ENCODE measurements at regions not wholly inside any gene's neighbourhood (a gene's known extent, or its start where the extent isn't known, plus 50 kb on each side); places are given as distances from the start of the nearest gene placed in this dataset.
"Not testable (repeated sequence)": the region's sequence is repeated elsewhere in the genome, so short reads cannot be mapped to it uniquely, and the experiment has no call there.

DNA sequence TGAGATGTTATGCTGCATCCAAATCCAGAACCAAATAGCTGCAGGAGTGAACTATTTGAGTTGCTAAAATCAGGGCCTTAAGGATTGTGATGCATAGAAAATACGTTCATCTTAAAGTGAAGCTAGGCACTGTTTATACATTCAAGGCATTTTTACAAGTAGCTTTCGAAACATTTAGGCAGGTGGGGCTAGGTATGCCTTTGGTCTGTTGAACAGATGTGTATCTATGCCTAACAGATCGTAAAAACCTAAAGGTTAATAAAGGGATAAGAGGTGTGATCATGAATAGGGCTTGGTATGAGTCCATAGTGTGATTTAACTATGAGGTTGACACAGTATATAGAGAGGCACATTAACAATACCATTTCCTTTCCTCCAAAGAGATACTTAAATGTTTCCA lies 262.5 kb downstream of the SEMA3D start:
- no peaks in the 10 kb centered on the region for H3K27me3 ChIP-seq (ENCODE audit: control insufficient read depth in 3 of 3, insufficient read depth in 3 of 3, low read depth in 1 of 3, low read length in 3 of 3)
- H3K4me2 ChIP-seq (ENCODE audit: insufficient read depth, low read length, poor library complexity, severe bottlenecking) = no peak overlapping the region
- no peak for DNase-seq (ENCODE audit: low spot score)
- H3K23ac ChIP-seq (ENCODE audit: low read depth, low read length, poor library complexity) = no peak overlapping the region
- H3K27ac ChIP-seq (replicated peaks; ENCODE audit: low read length) = no peak overlapping the region
- H4K91ac ChIP-seq (ENCODE audit: low read depth, low read length, poor library complexity) = no peak overlapping the region
- H2BK15ac ChIP-seq (ENCODE audit: low read length) = no peak overlapping the region
- no peak overlapping the region for H3K4ac ChIP-seq (ENCODE audit: low read length)
- no peak overlapping the region for H3K18ac ChIP-seq (ENCODE audit: low read length)
- no peak overlapping the region for H2AFZ ChIP-seq (ENCODE audit: low read length)
- no peaks in the 10 kb centered on the region for H3K36me3 ChIP-seq (replicated peaks in 1 of 2; ENCODE audit: control insufficient read depth in 2 of 2, insufficient read depth in 2 of 2, low read length in 2 of 2)
- no peak overlapping the region for H4K8ac ChIP-seq (ENCODE audit: low read depth, low read length)
- no peak overlapping the region for H3K9ac ChIP-seq (ENCODE audit: low read depth, low read length, poor library complexity)
- H3K9me3 ChIP-seq (replicated peaks in 1 of 2; ENCODE audit: control insufficient read depth in 2 of 2, insufficient read depth in 1 of 2, low read depth in 1 of 2, low read length in 2 of 2) = peaks cover 0 to 2% of the 10 kb centered on the region in 2 donors
- WGBS, 2 donors (ENCODE audit: extremely low coverage in 2 of 2, insufficient read length in 2 of 2, insufficient replicate concordance in 1 of 2) = no CpG with 5 or more reads among the region's 3 CpGs
- H2BK120ac ChIP-seq (ENCODE audit: low read depth, low read length) = no peak overlapping the region
- no peaks in the 10 kb centered on the region for H3K79me1 ChIP-seq (ENCODE audit: low read depth, low read length)
- no peak overlapping the region for H3K4me3 ChIP-seq (ENCODE audit: low read length in 2 of 2)
- H3K4me1 ChIP-seq (ENCODE audit: control insufficient read depth in 2 of 2, insufficient read depth in 1 of 2, low read depth in 1 of 2, low read length in 2 of 2) = no peaks in the 10 kb centered on the region
- H2BK12ac ChIP-seq (ENCODE audit: low read length) = no peak overlapping the region
- H2AK5ac ChIP-seq (ENCODE audit: low read depth, low read length) = no peak overlapping the region
- no peak overlapping the region for H3K14ac ChIP-seq (ENCODE audit: low read length)
- H2BK5ac ChIP-seq (ENCODE audit: low read length) = no peak overlapping the region

- WGBS, 2 donors (ENCODE audit: extremely low coverage in 2 of 2, insufficient read length in 2 of 2, insufficient replicate concordance in 1 of 2) = no CpG with 5 or more reads among the region's 1 CpG
- no peak overlapping the region for H3K4me3 ChIP-seq (ENCODE audit: low read length in 2 of 2)
- no peak overlapping the region for H3K4ac ChIP-seq (ENCODE audit: low read length)
- no peak overlapping the region for H4K8ac ChIP-seq (ENCODE audit: low read depth, low read length)
- no peak overlapping the region for H2BK5ac ChIP-seq (ENCODE audit: low read length)
- H3K14ac ChIP-seq (ENCODE audit: low read length) = no peak overlapping the region
- H3K9me3 ChIP-seq (replicated peaks in 1 of 2; ENCODE audit: control insufficient read depth in 2 of 2, insufficient read depth in 1 of 2, low read depth in 1 of 2, low read length in 2 of 2) = peaks cover 0 to 2% of the 10 kb centered on the region in 2 donors
- no peak overlapping the region for H3K4me2 ChIP-seq (ENCODE audit: insufficient read depth, low read length, poor library complexity, severe bottlenecking)
- no peak overlapping the region for H4K91ac ChIP-seq (ENCODE audit: low read depth, low read length, poor library complexity)
- no peaks in the 10 kb centered on the region for H3K27me3 ChIP-seq (ENCODE audit: control insufficient read depth in 3 of 3, insufficient read depth in 3 of 3, low read depth in 1 of 3, low read length in 3 of 3)
- H3K9ac ChIP-seq (ENCODE audit: low read depth, low read length, poor library complexity) = no peak overlapping the region
- no peak for DNase-seq (ENCODE audit: low spot score)
- H2BK15ac ChIP-seq (ENCODE audit: low read length) = no peak overlapping the region
- H3K23ac ChIP-seq (ENCODE audit: low read depth, low read length, poor library complexity) = no peak overlapping the region
- H2BK12ac ChIP-seq (ENCODE audit: low read length) = no peak overlapping the region
- no peak overlapping the region for H2BK120ac ChIP-seq (ENCODE audit: low read depth, low read length)
- no peak overlapping the region for H2AK5ac ChIP-seq (ENCODE audit: low read depth, low read length)
- H3K4me1 ChIP-seq (ENCODE audit: control insufficient read depth in 2 of 2, insufficient read depth in 1 of 2, low read depth in 1 of 2, low read length in 2 of 2) = no peaks in the 10 kb centered on the region
- H3K27ac ChIP-seq (replicated peaks; ENCODE audit: low read length) = no peak overlapping the region
- H3K79me1 ChIP-seq (ENCODE audit: low read depth, low read length) = no peaks in the 10 kb centered on the region
- H3K36me3 ChIP-seq (replicated peaks in 1 of 2; ENCODE audit: control insufficient read depth in 2 of 2, insufficient read depth in 2 of 2, low read length in 2 of 2) = no peaks in the 10 kb centered on the region
- no peak overlapping the region for H2AFZ ChIP-seq (ENCODE audit: low read length)
- no peak overlapping the region for H3K18ac ChIP-seq (ENCODE audit: low read length)
These were observed 263.5 kb downstream of the SEMA3D start for GRCh38 chr7:84923348-84923747.

DNA sequence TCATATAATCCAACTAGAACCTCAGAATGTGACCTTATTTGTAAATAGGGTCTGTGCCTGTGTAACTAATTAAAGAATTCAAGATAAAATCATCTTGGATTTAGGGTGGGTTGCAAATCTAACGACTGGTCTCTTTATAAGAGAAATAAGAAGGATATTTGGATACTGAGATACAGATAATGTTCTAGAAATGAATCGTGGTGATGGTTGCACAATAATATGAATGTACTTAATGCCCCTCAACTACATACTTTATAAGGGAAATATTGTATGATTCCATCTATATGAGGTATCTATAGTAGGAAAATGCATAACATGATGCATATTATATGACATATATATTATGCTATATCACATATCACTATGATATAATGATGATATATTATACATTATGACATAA lies 265.7 kb downstream of the SEMA3D start:
- no peak overlapping the region for H3K4me2 ChIP-seq (ENCODE audit: insufficient read depth, low read length, poor library complexity, severe bottlenecking)
- no peak overlapping the region for H3K9ac ChIP-seq (ENCODE audit: low read depth, low read length, poor library complexity)
- H3K9me3 ChIP-seq (replicated peaks in 1 of 2; ENCODE audit: control insufficient read depth in 2 of 2, insufficient read depth in 1 of 2, low read depth in 1 of 2, low read length in 2 of 2) = peaks cover 0 to 2% of the 10 kb centered on the region in 2 donors
- no peaks in the 10 kb centered on the region for H3K79me1 ChIP-seq (ENCODE audit: low read depth, low read length)
- no peak overlapping the region for H3K18ac ChIP-seq (ENCODE audit: low read length)
- H3K4me1 ChIP-seq (ENCODE audit: control insufficient read depth in 2 of 2, insufficient read depth in 1 of 2, low read depth in 1 of 2, low read length in 2 of 2) = no peaks in the 10 kb centered on the region
- no CpG with 5 or more reads among the region's 2 CpGs for WGBS, 2 donors (ENCODE audit: extremely low coverage in 2 of 2, insufficient read length in 2 of 2, insufficient replicate concordance in 1 of 2)
- no peak overlapping the region for H2BK5ac ChIP-seq (ENCODE audit: low read length)
- no peak overlapping the region for H3K27ac ChIP-seq (replicated peaks; ENCODE audit: low read length)
- H2BK120ac ChIP-seq (ENCODE audit: low read depth, low read length) = no peak overlapping the region
- no peak overlapping the region for H3K14ac ChIP-seq (ENCODE audit: low read length)
- H2BK15ac ChIP-seq (ENCODE audit: low read length) = no peak overlapping the region
- no peak overlapping the region for H2AFZ ChIP-seq (ENCODE audit: low read length)
- no peak overlapping the region for H4K91ac ChIP-seq (ENCODE audit: low read depth, low read length, poor library complexity)
- H3K36me3 ChIP-seq (replicated peaks in 1 of 2; ENCODE audit: control insufficient read depth in 2 of 2, insufficient read depth in 2 of 2, low read length in 2 of 2) = no peaks in the 10 kb centered on the region
- no peak overlapping the region for H2AK5ac ChIP-seq (ENCODE audit: low read depth, low read length)
- no peak overlapping the region for H2BK12ac ChIP-seq (ENCODE audit: low read length)
- no peak overlapping the region for H3K23ac ChIP-seq (ENCODE audit: low read depth, low read length, poor library complexity)
- no peak overlapping the region for H3K4ac ChIP-seq (ENCODE audit: low read length)
- H3K4me3 ChIP-seq (ENCODE audit: low read length in 2 of 2) = no peak overlapping the region
- H4K8ac ChIP-seq (ENCODE audit: low read depth, low read length) = no peak overlapping the region
- H3K27me3 ChIP-seq (ENCODE audit: control insufficient read depth in 3 of 3, insufficient read depth in 3 of 3, low read depth in 1 of 3, low read length in 3 of 3) = no peaks in the 10 kb centered on the region
- DNase-seq (ENCODE audit: low spot score) = no peak

GRCh38 chr7:84916973-84917372 lies 269.9 kb downstream of the SEMA3D start:
- not testable (repeated sequence) for H2BK15ac ChIP-seq (ENCODE audit: low read length); H2AK5ac ChIP-seq (ENCODE audit: low read depth, low read length); H3K23ac ChIP-seq (ENCODE audit: low read depth, low read length, poor library complexity); H4K91ac ChIP-seq (ENCODE audit: low read depth, low read length, poor library complexity); H3K14ac ChIP-seq (ENCODE audit: low read length); H2BK12ac ChIP-seq (ENCODE audit: low read length); H4K8ac ChIP-seq (ENCODE audit: low read depth, low read length); H3K18ac ChIP-seq (ENCODE audit: low read length); H3K9me3 ChIP-seq (replicated peaks in 1 of 2; ENCODE audit: control insufficient read depth in 2 of 2, insufficient read depth in 1 of 2, low read depth in 1 of 2, low read length in 2 of 2); H2BK120ac ChIP-seq (ENCODE audit: low read depth, low read length); H3K4me1 ChIP-seq (ENCODE audit: control insufficient read depth in 2 of 2, insufficient read depth in 1 of 2, low read depth in 1 of 2, low read length in 2 of 2); H3K27me3 ChIP-seq (ENCODE audit: control insufficient read depth in 3 of 3, insufficient read depth in 3 of 3, low read depth in 1 of 3, low read length in 3 of 3); H2AFZ ChIP-seq (ENCODE audit: low read length); DNase-seq (ENCODE audit: low spot score); H3K36me3 ChIP-seq (replicated peaks in 1 of 2; ENCODE audit: control insufficient read depth in 2 of 2, insufficient read depth in 2 of 2, low read length in 2 of 2); H3K4me3 ChIP-seq (ENCODE audit: low read length in 2 of 2); H3K4me2 ChIP-seq (ENCODE audit: insufficient read depth, low read length, poor library complexity, severe bottlenecking); H3K27ac ChIP-seq (replicated peaks; ENCODE audit: low read length); H3K79me1 ChIP-seq (ENCODE audit: low read depth, low read length); H3K4ac ChIP-seq (ENCODE audit: low read length); H3K9ac ChIP-seq (ENCODE audit: low read depth, low read length, poor library complexity); H2BK5ac ChIP-seq (ENCODE audit: low read length)
- WGBS, 2 donors (ENCODE audit: extremely low coverage in 2 of 2, insufficient read length in 2 of 2, insufficient replicate concordance in 1 of 2) = no CpG with 5 or more reads among the region's 8 CpGs

Measured in neuronal stem cell (in vitro differentiated cells).